ENCODE measurements at regions not wholly inside any gene's neighbourhood (a gene's known extent, or its start where the extent isn't known, plus 50 kb on each side); places are given as distances from the start of the nearest gene placed in this dataset.

GRCh38 chr1:100642826-100643225, 76.7 kb upstream of the VCAM1 start:
- peaks cover 4% of the 10 kb centered on the region; the same call in 1 of the 2 replicates for H3K4me1 ChIP-seq (ENCODE audit: control insufficient read depth, insufficient read depth, low read length)
- H3K79me1 ChIP-seq (ENCODE audit: low read depth in 1 of 2, low read length in 2 of 2), result no peaks in the 10 kb centered on the region
- peaks cover 2% of the 10 kb centered on the region; the same call in 1 of the 2 replicates for H3K9me1 ChIP-seq (ENCODE audit: insufficient read depth, low read length)
- peak overlapping the region; percentile 14; the same call in 1 of the 2 replicates for H4K91ac ChIP-seq (ENCODE audit: insufficient read depth, low read depth, low read length)
- ChIA-PET CTCF (no interaction called here), POLR2A (ENCODE audit: unreplicated experiment) (no interaction called here)
- no TSS peak for BruUV-seq (replicated peaks)
- H3K4ac ChIP-seq (ENCODE audit: low read depth, low read length), result peak overlapping the region; percentile 70
- peak overlapping the region; percentile 2; the same call in 1 of the 2 replicates for H3K23ac ChIP-seq (ENCODE audit: low read depth, low read length)
- peak overlapping the region; percentile 72 for H2BK15ac ChIP-seq (ENCODE audit: low read depth, low read length)
- H2BK20ac ChIP-seq (ENCODE audit: low read depth, low read length), result peak overlapping the region; percentile 64
- H3K18ac ChIP-seq (ENCODE audit: low read depth, low read length), result peak overlapping the region; percentile 45
- H3K56ac ChIP-seq (ENCODE audit: extremely low read depth, insufficient read depth, low read length), result no peak overlapping the region
- no peak overlapping the region for H3K4me3 ChIP-seq (ENCODE audit: insufficient read depth, low read depth, low read length)
- H2AK5ac ChIP-seq (ENCODE audit: low read depth, low read length), result 0 out of 2 replicates have a peak overlapping the region, but pooled peaks have one; percentile 20
- H4K20me1 ChIP-seq (ENCODE audit: insufficient read depth, low read length), result no peaks in the 10 kb centered on the region
- no peaks in the 10 kb centered on the region; the same call in 1 of the 2 replicates for H3K9me3 ChIP-seq (ENCODE audit: control insufficient read depth, insufficient read depth, low read length)
- no peak for DNase-seq
- H3K27me3 ChIP-seq (ENCODE audit: control insufficient read depth, insufficient read depth, low read length), result no peaks in the 10 kb centered on the region
- peak overlapping the region; percentile 29 for H3K14ac ChIP-seq (replicated peaks; ENCODE audit: low read depth, low read length)
- H3K4me2 ChIP-seq (ENCODE audit: low read depth, low read length), result no peak overlapping the region
- no peak for TF ChIP-seq POLR2A (IDR thresholded peaks at IDR 0.05; ENCODE audit: low read depth, low read length)
- no peak for TF ChIP-seq RFX5 (IDR thresholded peaks at IDR 0.05; ENCODE audit: low read depth, low read length)
- no peak for TF ChIP-seq RAD21 (IDR thresholded peaks at IDR 0.05; ENCODE audit: low read length)
- no peak for TF ChIP-seq ELK1 (IDR thresholded peaks at IDR 0.05; ENCODE audit: borderline replicate concordance, low read depth, low read length)
- TF ChIP-seq USF2 (IDR thresholded peaks at IDR 0.05; ENCODE audit: low read depth, low read length), result no peak
- no peak for TF ChIP-seq NFE2L2 (IDR thresholded peaks at IDR 0.05; ENCODE audit: low read depth, low read length)
- TF ChIP-seq CEBPB (IDR thresholded peaks at IDR 0.05; ENCODE audit: low read depth, low read length), result no peak
- TF ChIP-seq CTCF (conservative IDR thresholded peaks at IDR 0.05; ENCODE audit: low read depth, low read length), result no peak
- H2BK5ac ChIP-seq (ENCODE audit: low read depth, low read length, poor library complexity, severe bottlenecking), result peak overlapping the region; percentile 24
- dilution Hi-C loops (cut with HindIII; ENCODE audit: low sequenced_read_pairs, unreplicated experiment) (no loop called here), intact Hi-C loops (cut with micrococcal nuclease) (no loop called here), in situ Hi-C loops (cut with MboI; ENCODE audit: low sequenced_read_pairs) (no loop called here)
- peak overlapping the region; percentile 32 to 59; a peak in 1 of 4 replicates for H4K8ac ChIP-seq (ENCODE audit: low read depth in 2 of 2, low read length in 2 of 2)
- no peak overlapping the region for H2AFZ ChIP-seq (replicated peaks; ENCODE audit: low read length, poor library complexity)
- 100% methylated on average over 1 of the region's 2 CpGs; no CpG with 5 or more reads in 1 of the 2 experiments for WGBS, 2 experiments (ENCODE audit: extremely low coverage in 2 of 2, insufficient read length in 1 of 2)
- H4K5ac ChIP-seq (ENCODE audit: low read depth, low read length), result no peak overlapping the region
- peak overlapping the region; percentile 77 for H3K27ac ChIP-seq (ENCODE audit: insufficient read depth, low read length)
- no peak for ATAC-seq (ENCODE audit: low read depth)
- H3K36me3 ChIP-seq (ENCODE audit: control insufficient read depth, insufficient read depth, low read length), result no peaks in the 10 kb centered on the region
- no peak overlapping the region for H2AK9ac ChIP-seq (replicated peaks; ENCODE audit: low read depth, low read length, poor library complexity)
- peak overlapping the region; percentile 69 for H2BK120ac ChIP-seq (ENCODE audit: low read depth, low read length)
- H3K9ac ChIP-seq (ENCODE audit: low read depth, low read length), result no peak overlapping the region
